ENCODE measurements at regions not wholly inside any gene's neighbourhood (a gene's known extent, or its start where the extent isn't known, plus 50 kb on each side); places are given as distances from the start of the nearest gene placed in this dataset.

DNA sequence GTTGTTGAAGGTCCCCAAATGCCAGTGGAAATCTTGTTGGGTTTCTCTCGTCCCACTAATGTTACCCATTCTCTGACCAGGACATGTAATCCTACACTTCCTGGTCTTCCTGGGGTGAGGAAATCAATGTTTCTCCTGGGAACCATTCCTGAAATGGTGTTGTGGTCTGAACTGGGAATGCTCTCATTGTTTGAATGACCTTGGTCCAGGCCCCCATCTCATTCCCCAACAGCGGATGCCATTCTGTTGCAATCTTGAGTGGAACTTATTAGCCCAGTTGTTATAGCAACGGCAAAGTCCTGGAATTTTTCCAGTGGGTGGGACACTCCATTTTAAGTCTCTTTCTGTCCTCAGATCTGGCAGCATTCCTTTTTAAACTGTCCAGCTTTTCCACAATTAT is 265.9 kb downstream of the RPS4Y2 start:
- WGBS, 5 donors = 69 to 90% (median 78%) methylated on average over 3 of the region's 3 CpGs; no CpG with 5 or more reads in 2 of the 5 donors
- no peak for DNase-seq
- no peaks in the 10 kb centered on the region for H3K36me3 ChIP-seq
- peaks cover 0 to 17% (median 0%) of the 10 kb centered on the region in 6 donors for H3K4me1 ChIP-seq
- intact Hi-C loops (cut with DNase I; ENCODE audit: low total_unique reads) = no loop called here
- H3K27me3 ChIP-seq (replicated peaks in 1 of 7) = no peaks in the 10 kb centered on the region
- no peak overlapping the region for H3K4me3 ChIP-seq
- TF ChIP-seq POLR2A (IDR thresholded peaks at IDR 0.05) (no peak), POLR2AphosphoS5 (IDR thresholded peaks at IDR 0.05) (no peak)
- TF ChIP-seq, protein P1, sequence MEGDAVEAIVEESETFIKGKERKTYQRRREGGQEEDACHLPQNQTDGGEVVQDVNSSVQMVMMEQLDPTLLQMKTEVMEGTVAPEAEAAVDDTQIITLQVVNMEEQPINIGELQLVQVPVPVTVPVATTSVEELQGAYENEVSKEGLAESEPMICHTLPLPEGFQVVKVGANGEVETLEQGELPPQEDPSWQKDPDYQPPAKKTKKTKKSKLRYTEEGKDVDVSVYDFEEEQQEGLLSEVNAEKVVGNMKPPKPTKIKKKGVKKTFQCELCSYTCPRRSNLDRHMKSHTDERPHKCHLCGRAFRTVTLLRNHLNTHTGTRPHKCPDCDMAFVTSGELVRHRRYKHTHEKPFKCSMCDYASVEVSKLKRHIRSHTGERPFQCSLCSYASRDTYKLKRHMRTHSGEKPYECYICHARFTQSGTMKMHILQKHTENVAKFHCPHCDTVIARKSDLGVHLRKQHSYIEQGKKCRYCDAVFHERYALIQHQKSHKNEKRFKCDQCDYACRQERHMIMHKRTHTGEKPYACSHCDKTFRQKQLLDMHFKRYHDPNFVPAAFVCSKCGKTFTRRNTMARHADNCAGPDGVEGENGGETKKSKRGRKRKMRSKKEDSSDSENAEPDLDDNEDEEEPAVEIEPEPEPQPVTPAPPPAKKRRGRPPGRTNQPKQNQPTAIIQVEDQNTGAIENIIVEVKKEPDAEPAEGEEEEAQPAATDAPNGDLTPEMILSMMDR (IDR thresholded peaks at IDR 0.05 in 8 of 11, conservative IDR thresholded peaks at IDR 0.05 in 3 of 11) = no peak
- no peak overlapping the region for H3K27ac ChIP-seq
- H3K9me3 ChIP-seq = no peaks in the 10 kb centered on the region

DNA sequence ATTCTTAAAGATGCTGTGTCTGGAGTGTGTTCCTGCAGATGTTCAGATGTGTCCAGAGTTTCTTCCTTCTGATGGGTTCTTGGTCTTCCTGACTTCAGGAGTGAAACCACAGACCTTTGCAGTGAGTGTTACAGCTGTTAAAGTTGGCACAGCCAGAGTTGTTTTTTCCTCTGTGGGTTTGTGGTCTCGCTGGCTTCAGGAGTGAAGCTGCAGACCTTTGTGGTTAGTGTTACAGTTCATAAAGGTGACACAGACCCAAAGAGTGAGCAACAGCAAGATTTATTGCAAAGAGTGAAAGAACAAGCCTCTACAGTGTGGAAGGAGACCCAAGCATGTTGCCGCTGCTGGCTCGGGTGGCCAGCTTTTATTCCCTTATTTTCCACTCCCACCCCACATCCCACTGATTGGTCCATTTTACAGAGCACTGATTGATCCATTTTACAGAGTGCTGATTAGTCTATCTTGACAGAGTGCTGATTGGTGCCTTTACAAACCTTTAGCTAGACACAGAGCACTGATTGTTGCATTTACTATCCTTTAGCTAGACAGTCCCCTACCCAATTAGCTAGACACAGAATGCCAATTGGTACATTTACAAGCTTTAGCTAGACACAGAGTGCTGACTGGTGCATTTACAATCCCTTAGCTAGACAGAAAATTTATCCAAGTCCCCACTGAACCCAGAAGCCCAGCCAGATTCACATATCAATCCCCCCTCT is 266.6 kb downstream of the RPS4Y2 start:
- 21 to 33% (median 23%) methylated on average over 3 of the region's 3 CpGs; no CpG with 5 or more reads in 2 of the 5 donors for WGBS, 5 donors
- H3K4me1 ChIP-seq = peaks cover 0 to 17% (median 0%) of the 10 kb centered on the region in 6 donors
- intact Hi-C loops (cut with DNase I; ENCODE audit: low total_unique reads) = no loop called here
- H3K27me3 ChIP-seq (replicated peaks in 1 of 7) = no peaks in the 10 kb centered on the region
- H3K4me3 ChIP-seq = no peak overlapping the region
- TF ChIP-seq, protein P1 (IDR thresholded peaks at IDR 0.05 in 8 of 11, conservative IDR thresholded peaks at IDR 0.05 in 3 of 11) = no peak
- TF ChIP-seq POLR2A (IDR thresholded peaks at IDR 0.05) (no peak), POLR2AphosphoS5 (IDR thresholded peaks at IDR 0.05) (no peak)
- H3K27ac ChIP-seq = no peak overlapping the region
- no peak for DNase-seq
- H3K36me3 ChIP-seq = no peaks in the 10 kb centered on the region
- H3K9me3 ChIP-seq = no peaks in the 10 kb centered on the region

DNA sequence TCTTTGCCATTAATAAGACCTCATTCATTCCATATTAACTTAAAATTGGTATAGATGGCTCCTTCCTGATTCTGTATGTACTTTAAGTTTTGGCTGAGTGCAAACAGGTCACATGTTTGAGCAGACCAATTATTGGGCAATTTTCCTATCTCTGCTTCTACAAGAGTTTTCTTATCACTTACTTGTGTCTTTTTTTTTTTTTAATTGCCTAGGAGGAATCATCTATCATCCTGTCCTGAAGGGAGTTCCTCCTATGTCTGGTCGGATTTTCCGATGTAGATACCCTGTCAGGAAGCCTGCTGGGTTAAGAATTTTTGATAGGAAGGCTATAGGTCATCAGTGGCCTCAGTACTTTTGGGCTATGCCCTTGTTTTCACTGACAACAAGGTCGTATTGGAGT is 268.0 kb downstream of the RPS4Y2 start:
- Histone ChIP-seq H3K9me3 (no peaks in the 10 kb centered on the region), H3K27me3 (replicated peaks in 1 of 7) (no peaks in the 10 kb centered on the region), H3K4me3 (no peak overlapping the region), H3K36me3 (no peaks in the 10 kb centered on the region), H3K4me1 (peaks cover 0 to 17% (median 0%) of the 10 kb centered on the region in 6 donors), H3K27ac (no peak overlapping the region)
- no peak for DNase-seq
- 28 to 39% (median 37%) methylated on average over 3 of the region's 3 CpGs; no CpG with 5 or more reads in 2 of the 5 donors for WGBS, 5 donors
- intact Hi-C loops (cut with DNase I; ENCODE audit: low total_unique reads) = no loop called here
- TF ChIP-seq POLR2A (IDR thresholded peaks at IDR 0.05) (no peak), POLR2AphosphoS5 (IDR thresholded peaks at IDR 0.05) (no peak)
- TF ChIP-seq, protein P1 (IDR thresholded peaks at IDR 0.05 in 8 of 11, conservative IDR thresholded peaks at IDR 0.05 in 3 of 11) = no peak

DNA sequence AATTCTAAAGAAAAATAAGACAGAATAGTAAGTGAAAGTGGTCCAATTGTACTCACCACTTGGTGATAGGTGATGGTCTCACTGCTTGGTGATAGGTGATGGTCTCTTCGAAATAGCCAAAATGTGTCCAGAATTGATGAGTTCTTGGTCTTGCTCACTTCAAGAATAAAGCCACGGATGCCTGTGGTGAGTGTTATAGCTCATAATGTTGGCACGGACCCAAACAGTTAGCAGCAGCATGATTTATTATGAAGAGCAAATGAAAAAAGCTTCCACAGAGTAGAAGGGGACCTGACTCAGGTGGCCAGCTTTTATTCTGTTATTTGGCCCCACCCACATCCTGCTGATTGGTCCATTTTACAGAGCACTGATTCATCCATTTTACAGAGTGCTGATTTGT is 272.6 kb downstream of the RPS4Y2 start:
- 44 to 80% (median 50%) methylated on average over 1 to 3 of the region's 3 CpGs; no CpG with 5 or more reads in 2 of the 5 donors for WGBS, 5 donors
- TF ChIP-seq POLR2A (IDR thresholded peaks at IDR 0.05) = no peak
- TF ChIP-seq, protein P1 (IDR thresholded peaks at IDR 0.05 in 8 of 11, conservative IDR thresholded peaks at IDR 0.05 in 3 of 11) = no peak
- no peak for TF ChIP-seq POLR2AphosphoS5 (IDR thresholded peaks at IDR 0.05)
- H3K36me3 ChIP-seq = no peaks in the 10 kb centered on the region
- H3K4me1 ChIP-seq = peaks cover 0 to under 1% (median 0%) of the 10 kb centered on the region in 6 donors
- H3K4me3 ChIP-seq = no peak overlapping the region
- intact Hi-C loops (cut with DNase I; ENCODE audit: low total_unique reads) = no loop called here
- DNase-seq = no peak
- H3K27me3 ChIP-seq (replicated peaks in 1 of 7) = no peaks in the 10 kb centered on the region
- no peak overlapping the region for H3K27ac ChIP-seq
- no peaks in the 10 kb centered on the region for H3K9me3 ChIP-seq
